KOPT-K1 (cell line): ENCODE measurements at regions not wholly inside any gene's neighbourhood (a gene's known extent, or its start where the extent isn't known, plus 50 kb on each side); places are given as distances from the start of the nearest gene placed in this dataset.
A peak's percentile ranks its signal among the peaks of the same experiment; 100 is the strongest.

Source experiments
- H3K27ac ChIP-seq: fragments of 200-600 bp; sonication (generic); 2 replicates; pipeline ENCODE4 v1.5.1; 2016; ENCODE audit warnings: antibody characterized with exemption, mild to moderate bottlenecking, low read depth, low read length; ENCODE audit not compliant: poor library complexity, severe bottlenecking
- H3K36me3 ChIP-seq: fragments of 200-600 bp; sonication (generic); 2 replicates; pipeline ENCODE4 v1.5.1; 2017; ENCODE audit warnings: antibody characterized with exemption, mild to moderate bottlenecking, low read length, moderate library complexity; ENCODE audit not compliant: insufficient read depth
- H3K9me3 ChIP-seq: fragments of 200-600 bp; sonication (generic); 2 replicates; pipeline ENCODE4 v1.5.1; 2017; ENCODE audit warnings: antibody characterized with exemption, low read length, mild to moderate bottlenecking; ENCODE audit not compliant: insufficient read depth, poor library complexity, severe bottlenecking

DNA sequence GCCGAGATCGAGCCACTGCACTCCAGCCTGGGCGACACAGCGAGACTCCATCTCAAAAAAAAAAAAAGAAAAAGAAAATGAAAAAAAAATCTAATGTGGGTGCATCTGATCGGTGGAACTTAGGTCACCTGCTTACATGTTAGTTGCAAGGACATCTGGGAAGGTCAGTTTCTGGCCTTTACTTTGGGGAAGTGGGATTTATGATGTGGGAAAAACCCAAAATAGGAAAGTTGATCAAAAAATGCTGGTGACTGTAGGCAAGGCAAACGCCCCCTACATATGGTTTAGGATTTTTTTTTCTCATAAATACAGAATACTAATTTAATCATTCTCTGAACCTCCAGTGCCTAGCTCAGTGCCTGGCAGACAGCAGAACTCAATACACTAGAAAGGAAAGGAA, 69.2 kb upstream of the PIM1 start:
- Histone ChIP-seq H3K9me3 (no peaks in the 10 kb centered on the region), H3K36me3 (no peaks in the 10 kb centered on the region), H3K27ac (no peak overlapping the region)

DNA sequence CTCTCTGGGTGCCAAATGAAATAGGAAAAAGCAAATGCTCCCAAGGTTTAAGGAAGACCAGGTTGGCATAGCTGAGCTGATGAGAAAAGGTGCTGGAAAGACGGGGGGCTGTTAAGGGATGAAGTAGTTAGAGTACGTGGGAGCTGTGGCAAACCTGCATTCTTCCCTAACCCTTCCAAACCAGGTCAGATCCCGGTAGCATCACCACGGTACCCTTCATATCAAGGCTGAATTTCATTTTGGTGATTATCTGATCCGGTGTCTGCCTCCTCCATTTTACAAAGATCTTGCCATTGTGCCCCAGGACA, 68.0 kb upstream of the PIM1 start:
- Histone ChIP-seq H3K27ac (peak overlapping the region; percentile 57), H3K9me3 (no peaks in the 10 kb centered on the region), H3K36me3 (no peaks in the 10 kb centered on the region)

GRCh38 chr6:37102299-37103168, 67.4 kb upstream of the PIM1 start:
- Histone ChIP-seq H3K27ac (peak overlapping the region; percentile 57), H3K36me3 (no peaks in the 10 kb centered on the region), H3K9me3 (no peaks in the 10 kb centered on the region)

DNA sequence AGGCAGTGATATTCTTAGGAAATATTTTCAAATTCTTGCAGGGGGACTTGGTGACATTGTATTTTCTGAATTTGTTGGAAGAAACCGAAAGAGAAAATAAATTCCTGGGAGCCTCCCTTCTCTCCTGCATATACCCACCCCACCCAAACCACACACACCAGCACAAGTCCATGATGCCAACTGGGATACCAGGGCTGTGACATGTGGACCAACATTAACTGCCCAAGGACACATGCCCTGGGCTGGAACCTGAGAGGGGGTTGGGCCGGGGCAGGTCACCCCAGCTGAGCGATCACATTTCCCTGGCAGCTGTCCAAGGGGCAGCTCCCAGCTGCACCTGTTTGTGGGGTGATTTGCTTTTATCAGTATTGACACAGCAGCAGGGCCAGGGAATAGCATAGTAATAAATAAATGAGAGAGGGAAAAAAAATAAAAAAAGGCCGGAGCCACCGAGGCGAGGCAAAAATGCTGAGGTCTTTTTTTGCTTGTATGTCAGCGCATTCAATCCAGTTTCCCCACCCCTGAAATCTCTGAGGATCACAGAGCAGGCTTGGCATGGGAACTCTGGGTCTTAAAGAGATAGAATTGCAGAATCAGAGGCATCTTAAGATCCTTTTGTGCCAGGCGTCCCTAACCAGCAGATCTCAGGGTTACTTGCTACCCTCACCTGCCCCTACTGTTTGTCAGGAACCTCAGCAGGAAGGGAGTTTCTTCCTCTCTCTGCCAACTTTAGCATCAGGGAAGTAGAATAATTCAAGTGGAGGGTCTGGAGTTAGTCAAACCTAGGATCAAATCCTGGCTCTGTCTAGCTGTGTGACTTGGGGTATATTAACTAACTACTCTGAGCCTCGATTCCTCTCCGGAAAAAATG, 66.5 kb upstream of the PIM1 start:
- Histone ChIP-seq H3K27ac (peak overlapping the region; percentile 57), H3K36me3 (no peaks in the 10 kb centered on the region)

DNA sequence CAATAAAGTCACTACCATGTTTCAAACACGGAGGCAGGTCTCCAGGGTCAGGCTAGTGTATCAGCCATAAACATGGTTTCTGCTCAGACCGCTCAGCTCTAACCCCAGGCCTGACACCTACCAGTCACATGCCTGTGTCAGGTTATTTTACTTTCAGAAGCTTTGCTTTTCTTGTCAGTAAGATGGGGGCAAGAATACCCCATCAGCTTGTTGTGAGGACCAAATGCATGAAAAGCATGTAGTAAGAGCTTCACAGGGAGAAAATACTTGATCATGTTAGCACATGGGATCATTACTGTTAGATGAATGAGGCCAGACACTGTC, 65.2 kb upstream of the PIM1 start:
- H3K27ac ChIP-seq, result no peak overlapping the region
- no peaks in the 10 kb centered on the region for H3K9me3 ChIP-seq
- no peaks in the 10 kb centered on the region for H3K36me3 ChIP-seq

More for the DNA sequence above, 66.5 kb upstream of the PIM1 start:
- no peaks in the 10 kb centered on the region for H3K9me3 ChIP-seq

- H3K36me3 ChIP-seq, result no peaks in the 10 kb centered on the region
- H3K27ac ChIP-seq, result no peak overlapping the region
- no peaks in the 10 kb centered on the region for H3K9me3 ChIP-seq
These were observed 64.6 kb upstream of the PIM1 start for GRCh38 chr6:37105148-37106050.

GRCh38 chr6:37106051-37106363, 63.9 kb upstream of the PIM1 start:
- Histone ChIP-seq H3K27ac (no peak overlapping the region), H3K36me3 (no peaks in the 10 kb centered on the region)

DNA sequence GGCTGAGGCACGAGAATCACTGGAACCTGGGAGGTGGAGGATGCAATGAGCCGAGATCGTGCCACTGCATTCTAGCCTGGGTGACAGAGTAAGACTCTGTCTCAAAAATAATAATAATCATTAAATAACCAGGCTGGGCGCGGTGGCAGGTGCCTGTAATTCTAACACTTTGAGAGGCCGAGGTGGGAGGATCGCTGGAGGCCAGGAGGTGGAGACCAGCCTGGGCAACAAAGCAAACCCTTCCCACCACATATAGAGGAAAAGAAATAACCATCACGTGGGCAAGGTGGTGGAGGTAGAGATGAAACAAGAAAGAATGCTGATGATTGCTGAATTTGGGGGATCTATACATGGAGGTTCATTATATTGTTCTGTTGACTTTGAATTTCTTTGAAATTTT, 63.4 kb upstream of the PIM1 start:
- H3K36me3 ChIP-seq, result no peaks in the 10 kb centered on the region
- H3K27ac ChIP-seq, result no peak overlapping the region
- H3K9me3 ChIP-seq, result no peaks in the 10 kb centered on the region

More at GRCh38 chr6:37106051-37106363, 63.9 kb upstream of the PIM1 start:
- no peaks in the 10 kb centered on the region for H3K9me3 ChIP-seq

- Histone ChIP-seq H3K36me3 (no peaks in the 10 kb centered on the region), H3K27ac (peak overlapping the region; percentile 40), H3K9me3 (no peaks in the 10 kb centered on the region)
These were observed 62.9 kb upstream of the PIM1 start for GRCh38 chr6:37106982-37107491.

DNA sequence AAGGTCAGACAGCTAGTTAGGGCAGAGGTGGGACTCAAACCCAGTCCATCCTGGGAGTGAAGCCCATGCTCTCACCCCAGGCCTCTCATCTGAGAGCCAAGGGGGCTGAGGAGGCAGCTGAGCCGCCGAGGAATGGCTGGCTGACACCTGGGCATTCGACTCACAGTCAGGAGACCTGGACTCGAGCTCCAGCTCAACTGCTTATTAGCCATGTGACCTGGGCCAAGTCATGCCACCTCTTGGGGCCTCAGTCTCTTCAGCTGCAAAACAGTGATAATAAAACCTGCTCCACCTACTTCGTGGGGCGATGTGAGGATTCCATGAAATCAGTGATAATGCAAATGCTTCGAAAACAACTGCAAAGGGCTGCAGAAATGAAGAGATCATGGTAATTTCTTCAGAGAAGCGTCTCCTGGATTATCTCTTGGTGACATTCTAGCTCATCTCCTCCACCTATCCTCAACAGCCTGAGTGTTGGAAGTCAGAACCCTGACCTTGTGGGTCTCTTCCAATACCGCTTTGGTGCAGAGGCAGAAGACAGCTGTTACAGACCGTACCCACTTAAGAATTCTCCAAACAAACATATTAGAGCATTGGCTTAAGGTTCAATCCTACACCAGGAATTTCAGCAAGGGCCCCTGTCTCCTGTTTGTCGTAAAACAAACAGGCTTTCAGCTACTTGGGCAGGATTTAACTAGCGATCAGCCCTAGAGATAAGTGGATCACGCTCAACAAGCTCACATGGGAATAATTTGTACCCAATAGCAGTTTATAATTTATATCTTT, 60.0 kb upstream of the PIM1 start:
- Histone ChIP-seq H3K9me3 (no peaks in the 10 kb centered on the region), H3K36me3 (no peaks in the 10 kb centered on the region), H3K27ac (no peak overlapping the region)

DNA sequence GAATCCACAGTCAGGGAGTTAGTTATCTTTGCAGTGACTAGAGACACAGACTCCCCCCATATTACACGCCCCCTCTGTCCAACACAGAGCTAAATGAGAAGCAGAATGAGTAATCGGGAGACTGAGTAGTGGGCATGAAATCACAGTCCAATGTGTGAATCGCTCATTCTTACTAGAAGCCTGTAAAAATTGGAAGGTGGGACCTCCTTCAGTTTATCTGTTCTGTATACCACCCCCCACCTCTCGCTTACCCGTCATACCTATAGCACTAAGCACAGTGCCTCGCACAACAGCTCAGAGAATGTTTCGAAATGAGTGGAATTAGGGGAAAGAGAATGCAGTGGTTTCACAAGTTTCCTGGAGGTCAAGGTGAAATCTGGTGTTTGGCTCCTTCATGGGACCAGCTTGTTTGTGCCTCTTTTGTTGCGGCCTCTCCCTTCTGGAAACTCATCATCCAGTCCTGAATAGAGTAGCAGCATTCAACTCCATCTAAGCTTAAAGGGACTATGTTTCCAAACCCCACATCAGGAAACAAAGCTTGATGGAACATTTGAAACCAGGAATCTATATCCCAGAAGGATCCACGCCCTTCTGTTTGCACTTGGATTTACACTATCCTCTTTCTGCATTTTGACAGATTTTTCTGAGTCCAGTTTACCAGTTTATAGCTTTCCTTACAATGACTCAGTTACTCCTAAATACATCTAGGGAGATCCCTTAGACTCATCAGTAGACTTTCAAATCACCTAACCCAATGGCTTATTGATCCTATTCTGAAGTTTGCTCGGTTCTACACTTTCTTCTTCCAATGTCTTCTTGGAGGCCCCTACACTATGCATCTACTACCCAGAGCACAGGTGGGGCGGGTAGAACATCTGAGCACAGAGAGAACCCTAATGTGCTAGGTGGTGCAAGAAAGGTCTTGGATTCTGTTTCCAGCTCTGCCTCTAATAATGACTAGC, 59.2 kb upstream of the PIM1 start:
- Histone ChIP-seq H3K36me3 (no peaks in the 10 kb centered on the region), H3K27ac (no peak overlapping the region), H3K9me3 (no peaks in the 10 kb centered on the region)

DNA sequence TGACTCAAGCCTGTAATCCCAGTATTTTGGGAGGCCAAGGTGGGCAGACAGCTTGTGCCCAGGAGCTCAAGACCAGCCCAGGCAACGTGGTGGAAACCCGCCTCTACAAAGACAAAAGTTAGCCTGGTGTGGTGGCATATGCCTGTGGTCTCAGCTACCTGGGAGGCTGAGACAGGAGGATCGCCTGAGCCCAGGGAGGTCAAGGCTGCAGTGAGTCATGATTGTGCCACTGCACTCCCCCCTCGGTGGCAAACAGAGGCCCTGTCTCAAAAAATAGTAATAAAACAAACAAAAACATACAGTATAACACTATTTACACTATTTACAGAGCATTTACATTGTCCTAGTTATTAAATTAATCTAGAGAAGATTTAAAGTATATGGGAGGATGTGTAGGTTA, 56.0 kb upstream of the PIM1 start:
- Histone ChIP-seq H3K36me3 (no peaks in the 10 kb centered on the region), H3K27ac (no peak overlapping the region)

GRCh38 chr6:37114612-37115011, 55.3 kb upstream of the PIM1 start:
- Histone ChIP-seq H3K27ac (no peak overlapping the region), H3K9me3 (no peaks in the 10 kb centered on the region), H3K36me3 (no peaks in the 10 kb centered on the region)

More for the DNA sequence above, 56.0 kb upstream of the PIM1 start:
- H3K9me3 ChIP-seq, result no peaks in the 10 kb centered on the region
